ENCODE measurements at regions not wholly inside any gene's neighbourhood (a gene's known extent, or its start where the extent isn't known, plus 50 kb on each side); places are given as distances from the start of the nearest gene placed in this dataset.

DNA sequence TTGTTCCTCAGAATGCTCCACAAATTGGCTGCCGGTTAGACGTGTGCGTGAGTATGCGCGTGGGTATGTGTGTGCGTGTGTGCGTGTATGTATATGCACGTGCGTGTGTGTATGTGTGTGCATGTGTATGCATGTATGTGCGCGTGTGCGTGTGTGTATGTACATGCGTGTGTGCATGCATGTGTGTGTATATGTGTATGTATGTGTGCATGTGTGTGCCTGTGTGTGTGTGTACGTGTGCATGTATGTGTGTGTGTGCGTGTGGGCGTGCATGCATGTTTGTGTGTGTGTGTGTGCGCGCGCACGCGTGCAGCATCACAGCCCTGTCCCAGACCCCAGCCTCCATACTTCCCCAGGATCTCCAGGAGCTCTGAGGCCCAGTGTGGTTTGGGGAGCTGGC is 183.1 kb upstream of the IER5L start:
- TF ChIP-seq EZH2phosphoT487 (IDR thresholded peaks at IDR 0.05; ENCODE audit: insufficient read depth, low read depth) (no peak), EZH2 (IDR thresholded peaks at IDR 0.05; ENCODE audit: insufficient read depth, poor library complexity, severe bottlenecking) (no peak)

Data from GM23248 (cell line).